ENCODE measurements at regions not wholly inside any gene's neighbourhood (a gene's known extent, or its start where the extent isn't known, plus 50 kb on each side); places are given as distances from the start of the nearest gene placed in this dataset.
A peak's percentile ranks its signal among the peaks of the same experiment; 100 is the strongest.
"Not testable (repeated sequence)": the region's sequence is repeated elsewhere in the genome, so short reads cannot be mapped to it uniquely, and the experiment has no call there.

- not testable (repeated sequence) for ATAC-seq, H3K9me3 Mint-ChIP-seq
Measured at GRCh38 chr5:81823736-81824135, 72.8 kb upstream of the SSBP2 start.

GRCh38 chr5:81820863-81821262, 70.0 kb upstream of the SSBP2 start:
- DNase-seq (ENCODE audit: low spot score in 2 of 2) = no peak
- Mint-ChIP-seq H3K36me3 (no peaks in the 10 kb centered on the region), H3K9me3 (no peaks in the 10 kb centered on the region), H3K27ac (peak overlapping the region; percentile 21), H3K4me3 (no peak overlapping the region), H3K4me1 (peaks cover 13% of the 10 kb centered on the region)
- no peak for ATAC-seq

More at GRCh38 chr5:81823736-81824135, 72.8 kb upstream of the SSBP2 start:
- H3K27ac Mint-ChIP-seq; DNase-seq (ENCODE audit: low spot score in 2 of 2); H3K36me3 Mint-ChIP-seq; H3K4me3 Mint-ChIP-seq: not testable (repeated sequence)
- peaks cover 13% of the 10 kb centered on the region for H3K4me1 Mint-ChIP-seq

GRCh38 chr5:81820318-81820636, 69.4 kb upstream of the SSBP2 start:
- H3K4me3 Mint-ChIP-seq = no peak overlapping the region
- no peaks in the 10 kb centered on the region for H3K9me3 Mint-ChIP-seq
- ATAC-seq = no peak
- H3K27ac Mint-ChIP-seq = peak overlapping the region; percentile 21
- H3K36me3 Mint-ChIP-seq = no peaks in the 10 kb centered on the region
- H3K4me1 Mint-ChIP-seq = peaks cover 13% of the 10 kb centered on the region
- no peak for DNase-seq (ENCODE audit: low spot score in 2 of 2)

GRCh38 chr5:81819556-81820317, 68.8 kb upstream of the SSBP2 start:
- DNase-seq (ENCODE audit: low spot score in 2 of 2) (no peak), ATAC-seq (no peak)
- Mint-ChIP-seq H3K9me3 (no peaks in the 10 kb centered on the region), H3K27ac (no peak overlapping the region), H3K4me1 (peaks cover 13% of the 10 kb centered on the region), H3K36me3 (no peaks in the 10 kb centered on the region), H3K4me3 (no peak overlapping the region)

- Mint-ChIP-seq H3K4me3 (no peak overlapping the region), H3K9me3 (no peaks in the 10 kb centered on the region), H3K27ac (peak overlapping the region; percentile 7), H3K4me1 (peaks cover 13% of the 10 kb centered on the region), H3K36me3 (no peaks in the 10 kb centered on the region)
- peak; percentile 19 for ATAC-seq
- no peak for DNase-seq (ENCODE audit: low spot score in 2 of 2)
Measured at GRCh38 chr5:81817980-81818379, 67.1 kb upstream of the SSBP2 start.

GRCh38 chr5:81817086-81817485, 66.2 kb upstream of the SSBP2 start:
- Mint-ChIP-seq H3K4me1 (peaks cover 13% of the 10 kb centered on the region), H3K36me3 (no peaks in the 10 kb centered on the region), H3K27ac (no peak overlapping the region), H3K4me3 (no peak overlapping the region), H3K9me3 (no peaks in the 10 kb centered on the region)
- ATAC-seq (no peak), DNase-seq (ENCODE audit: low spot score in 2 of 2) (no peak)

- H3K9me3 Mint-ChIP-seq = no peaks in the 10 kb centered on the region
- DNase-seq (ENCODE audit: low spot score in 2 of 2) = no peak
- H3K4me1 Mint-ChIP-seq = peaks cover 13% of the 10 kb centered on the region
- ATAC-seq = no peak
- no peak overlapping the region for H3K27ac Mint-ChIP-seq
- H3K36me3 Mint-ChIP-seq = no peaks in the 10 kb centered on the region
- H3K4me3 Mint-ChIP-seq = no peak overlapping the region
Measured at GRCh38 chr5:81815321-81815720, 64.4 kb upstream of the SSBP2 start.

- ATAC-seq (no peak), DNase-seq (ENCODE audit: low spot score in 2 of 2) (no peak)
- Mint-ChIP-seq H3K4me3 (no peak overlapping the region), H3K36me3 (no peaks in the 10 kb centered on the region), H3K4me1 (peaks cover 12% of the 10 kb centered on the region), H3K27ac (no peak overlapping the region), H3K9me3 (peaks cover 5% of the 10 kb centered on the region)
Measured at GRCh38 chr5:81808106-81808505, 57.2 kb upstream of the SSBP2 start.

- no peak overlapping the region for H3K4me3 Mint-ChIP-seq
- peaks cover 12% of the 10 kb centered on the region for H3K4me1 Mint-ChIP-seq
- no peak for ATAC-seq
- no peak for DNase-seq (ENCODE audit: low spot score in 2 of 2)
- H3K36me3 Mint-ChIP-seq = no peaks in the 10 kb centered on the region
- H3K27ac Mint-ChIP-seq = no peak overlapping the region
- peaks cover 5% of the 10 kb centered on the region for H3K9me3 Mint-ChIP-seq
Measured at GRCh38 chr5:81805086-81805485, 54.2 kb upstream of the SSBP2 start.

GRCh38 chr5:81803812-81804211, 52.9 kb upstream of the SSBP2 start:
- H3K4me1 Mint-ChIP-seq = peaks cover 12% of the 10 kb centered on the region
- no peak overlapping the region for H3K4me3 Mint-ChIP-seq
- no peak overlapping the region for H3K27ac Mint-ChIP-seq
- ATAC-seq (no peak), DNase-seq (ENCODE audit: low spot score in 2 of 2) (no peak)
- H3K36me3 Mint-ChIP-seq = no peaks in the 10 kb centered on the region
- peaks cover 5% of the 10 kb centered on the region for H3K9me3 Mint-ChIP-seq

GRCh38 chr5:81802625-81803024, 51.7 kb upstream of the SSBP2 start:
- no peak for ATAC-seq
- H3K9me3 Mint-ChIP-seq = peaks cover 5% of the 10 kb centered on the region
- H3K4me3 Mint-ChIP-seq = no peak overlapping the region

GRCh38 chr5:81802020-81802419, 51.1 kb upstream of the SSBP2 start:
- Mint-ChIP-seq H3K4me1 (peaks cover 12% of the 10 kb centered on the region), H3K36me3 (no peaks in the 10 kb centered on the region), H3K4me3 (no peak overlapping the region), H3K9me3 (peaks cover 5% of the 10 kb centered on the region), H3K27ac (no peak overlapping the region)
- ATAC-seq (no peak), DNase-seq (ENCODE audit: low spot score in 2 of 2) (no peak)

More at GRCh38 chr5:81802625-81803024, 51.7 kb upstream of the SSBP2 start:
- DNase-seq (ENCODE audit: low spot score in 2 of 2) = no peak
- Mint-ChIP-seq H3K36me3 (no peaks in the 10 kb centered on the region), H3K4me1 (peaks cover 12% of the 10 kb centered on the region), H3K27ac (no peak overlapping the region)

- H3K4me1 Mint-ChIP-seq = peaks cover 12% of the 10 kb centered on the region
- no peaks in the 10 kb centered on the region for H3K36me3 Mint-ChIP-seq
- DNase-seq (ENCODE audit: low spot score in 2 of 2) = no peak
- ATAC-seq = no peak
- no peak overlapping the region for H3K4me3 Mint-ChIP-seq
- no peaks in the 10 kb centered on the region for H3K9me3 Mint-ChIP-seq
- no peak overlapping the region for H3K27ac Mint-ChIP-seq
Measured at GRCh38 chr5:81800797-81801196, 49.9 kb upstream of the SSBP2 start.
